ENCODE measurements at regions not wholly inside any gene's neighbourhood (a gene's known extent, or its start where the extent isn't known, plus 50 kb on each side); places are given as distances from the start of the nearest gene placed in this dataset.

DNA sequence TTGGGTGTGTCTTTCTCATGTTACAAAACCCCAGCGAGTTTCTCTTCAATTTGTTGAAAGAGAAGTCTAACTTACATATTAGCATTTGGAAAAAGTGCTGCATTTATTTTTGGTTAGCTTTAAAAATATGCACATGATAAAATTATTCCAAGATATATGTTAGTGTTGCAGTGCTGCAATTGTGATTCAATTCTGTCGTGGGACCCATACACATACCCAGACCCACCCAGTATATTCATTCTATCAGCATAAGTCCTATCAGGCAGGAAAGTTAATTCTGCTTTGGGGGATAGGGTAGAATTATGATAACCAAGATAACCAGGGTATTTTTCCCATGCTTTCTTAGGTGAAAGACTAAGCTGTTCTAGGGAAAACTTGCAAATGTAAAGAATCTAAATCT lies 313.5 kb downstream of the EPHA7 start:
- no peak for DNase-seq (ENCODE audit: low read depth, low spot score)
- Histone ChIP-seq H3K9ac (ENCODE audit: insufficient read length, low read depth) (no peak overlapping the region), H3K9me3 (ENCODE audit: insufficient read depth, low read length) (no peaks in the 10 kb centered on the region), H3K27me3 (ENCODE audit: insufficient read depth, insufficient read length) (no peaks in the 10 kb centered on the region), H3K4me3 (ENCODE audit: insufficient read length, low read depth) (no peak overlapping the region), H3K36me3 (ENCODE audit: insufficient read depth, insufficient read length, low read length) (no peaks in the 10 kb centered on the region), H3K4me1 (ENCODE audit: insufficient read depth, insufficient read length) (no peaks in the 10 kb centered on the region)
- no peak for TF ChIP-seq SUZ12 (IDR thresholded peaks at IDR 0.05; ENCODE audit: extremely low read depth, insufficient read depth, insufficient read length)
- no peak for TF ChIP-seq YY1 (IDR thresholded peaks at IDR 0.05; ENCODE audit: insufficient read depth, insufficient read length)
- TF ChIP-seq ZNF274 (IDR thresholded peaks at IDR 0.05; ENCODE audit: low read depth, low read length), result no peak

GRCh38 chr6:93105017-93105416 lies 314.3 kb downstream of the EPHA7 start:
- no peak for DNase-seq (ENCODE audit: low read depth, low spot score)
- TF ChIP-seq ZNF274 (IDR thresholded peaks at IDR 0.05; ENCODE audit: low read depth, low read length) (no peak), YY1 (IDR thresholded peaks at IDR 0.05; ENCODE audit: insufficient read depth, insufficient read length) (no peak), SUZ12 (IDR thresholded peaks at IDR 0.05; ENCODE audit: extremely low read depth, insufficient read depth, insufficient read length) (no peak)
- Histone ChIP-seq H3K36me3 (ENCODE audit: insufficient read depth, insufficient read length, low read length) (no peaks in the 10 kb centered on the region), H3K9ac (ENCODE audit: insufficient read length, low read depth) (no peak overlapping the region), H3K27me3 (ENCODE audit: insufficient read depth, insufficient read length) (no peaks in the 10 kb centered on the region), H3K4me3 (ENCODE audit: insufficient read length, low read depth) (no peak overlapping the region), H3K4me1 (ENCODE audit: insufficient read depth, insufficient read length) (no peaks in the 10 kb centered on the region), H3K9me3 (ENCODE audit: insufficient read depth, low read length) (no peaks in the 10 kb centered on the region)

GRCh38 chr6:93104195-93104817 lies 315.1 kb downstream of the EPHA7 start:
- TF ChIP-seq SUZ12 (IDR thresholded peaks at IDR 0.05; ENCODE audit: extremely low read depth, insufficient read depth, insufficient read length) (no peak), ZNF274 (IDR thresholded peaks at IDR 0.05; ENCODE audit: low read depth, low read length) (no peak), YY1 (IDR thresholded peaks at IDR 0.05; ENCODE audit: insufficient read depth, insufficient read length) (no peak)
- Histone ChIP-seq H3K4me1 (ENCODE audit: insufficient read depth, insufficient read length) (no peaks in the 10 kb centered on the region), H3K4me3 (ENCODE audit: insufficient read length, low read depth) (no peak overlapping the region), H3K9me3 (ENCODE audit: insufficient read depth, low read length) (no peaks in the 10 kb centered on the region), H3K9ac (ENCODE audit: insufficient read length, low read depth) (no peak overlapping the region), H3K27me3 (ENCODE audit: insufficient read depth, insufficient read length) (no peaks in the 10 kb centered on the region), H3K36me3 (ENCODE audit: insufficient read depth, insufficient read length, low read length) (no peaks in the 10 kb centered on the region)
- no peak for DNase-seq (ENCODE audit: low read depth, low spot score)

DNA sequence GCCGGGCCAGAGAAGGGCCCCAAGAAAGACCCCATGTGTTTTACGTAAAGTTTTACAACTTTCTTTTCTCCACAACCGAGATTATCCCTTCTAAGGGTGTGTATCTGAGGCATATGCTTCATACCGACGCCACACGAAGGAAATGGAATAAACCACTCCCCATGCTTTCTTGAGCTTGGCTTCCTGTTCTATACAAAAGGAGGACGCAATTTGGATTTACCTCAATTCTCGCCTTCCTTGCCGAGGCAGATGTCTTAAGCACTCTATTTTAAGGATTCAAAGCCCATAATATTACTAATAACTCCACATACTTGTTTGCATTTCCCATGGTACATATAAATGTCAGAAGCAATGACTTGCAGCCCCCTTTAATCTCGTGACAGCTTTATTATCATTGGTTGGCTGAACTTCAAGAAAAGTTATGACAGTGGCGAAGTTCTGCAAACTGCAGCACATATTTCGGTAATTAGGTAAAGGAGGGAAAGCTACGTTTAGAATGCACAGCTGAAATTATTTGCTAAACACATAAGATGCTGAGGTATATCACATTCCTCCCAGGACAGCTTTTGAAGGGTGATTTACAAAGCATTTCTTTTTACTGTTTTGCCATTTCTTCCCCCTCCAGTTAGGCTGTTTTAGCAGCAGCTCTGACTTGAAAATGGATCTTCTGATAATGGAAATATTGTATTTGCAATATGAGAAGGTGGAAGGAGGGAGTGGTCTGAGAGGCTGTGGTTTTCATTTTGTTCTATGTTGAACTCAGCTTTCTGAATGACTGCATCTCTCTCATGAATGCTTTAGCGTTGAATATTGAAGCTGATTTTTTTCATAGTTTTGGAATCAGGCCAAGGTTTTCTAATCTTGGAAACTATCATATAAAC lies 330.5 kb downstream of the EPHA7 start:
- H3K36me3 ChIP-seq (ENCODE audit: insufficient read depth, insufficient read length, low read length), result no peaks in the 10 kb centered on the region
- no peaks in the 10 kb centered on the region for H3K4me1 ChIP-seq (ENCODE audit: insufficient read depth, insufficient read length)
- no peak overlapping the region for H3K4me3 ChIP-seq (ENCODE audit: insufficient read length, low read depth)
- no peaks in the 10 kb centered on the region for H3K27me3 ChIP-seq (ENCODE audit: insufficient read depth, insufficient read length)
- H3K9me3 ChIP-seq (ENCODE audit: insufficient read depth, low read length), result no peaks in the 10 kb centered on the region
- TF ChIP-seq ZNF274 (IDR thresholded peaks at IDR 0.05; ENCODE audit: low read depth, low read length) (no peak), YY1 (IDR thresholded peaks at IDR 0.05; ENCODE audit: insufficient read depth, insufficient read length) (no peak), SUZ12 (IDR thresholded peaks at IDR 0.05; ENCODE audit: extremely low read depth, insufficient read depth, insufficient read length) (no peak)
- DNase-seq (ENCODE audit: low read depth, low spot score), result no peak
- no peak overlapping the region for H3K9ac ChIP-seq (ENCODE audit: insufficient read length, low read depth)

GRCh38 chr6:93087606-93088005 lies 331.8 kb downstream of the EPHA7 start:
- Histone ChIP-seq H3K9ac (ENCODE audit: insufficient read length, low read depth) (no peak overlapping the region), H3K4me3 (ENCODE audit: insufficient read length, low read depth) (no peak overlapping the region), H3K9me3 (ENCODE audit: insufficient read depth, low read length) (no peaks in the 10 kb centered on the region), H3K27me3 (ENCODE audit: insufficient read depth, insufficient read length) (no peaks in the 10 kb centered on the region), H3K36me3 (ENCODE audit: insufficient read depth, insufficient read length, low read length) (no peaks in the 10 kb centered on the region), H3K4me1 (ENCODE audit: insufficient read depth, insufficient read length) (no peaks in the 10 kb centered on the region)
- no peak for DNase-seq (ENCODE audit: low read depth, low spot score)
- TF ChIP-seq SUZ12 (IDR thresholded peaks at IDR 0.05; ENCODE audit: extremely low read depth, insufficient read depth, insufficient read length) (no peak), YY1 (IDR thresholded peaks at IDR 0.05; ENCODE audit: insufficient read depth, insufficient read length) (no peak), ZNF274 (IDR thresholded peaks at IDR 0.05; ENCODE audit: low read depth, low read length) (no peak)

GRCh38 chr6:93086351-93086750 lies 333.0 kb downstream of the EPHA7 start:
- H3K27me3 ChIP-seq (ENCODE audit: insufficient read depth, insufficient read length), result no peaks in the 10 kb centered on the region
- H3K4me3 ChIP-seq (ENCODE audit: insufficient read length, low read depth), result no peak overlapping the region

More at GRCh38 chr6:93086351-93086750, 333.0 kb downstream of the EPHA7 start:
- TF ChIP-seq YY1 (IDR thresholded peaks at IDR 0.05; ENCODE audit: insufficient read depth, insufficient read length), result no peak
- no peak for TF ChIP-seq ZNF274 (IDR thresholded peaks at IDR 0.05; ENCODE audit: low read depth, low read length)
- no peak for TF ChIP-seq SUZ12 (IDR thresholded peaks at IDR 0.05; ENCODE audit: extremely low read depth, insufficient read depth, insufficient read length)
- DNase-seq (ENCODE audit: low read depth, low spot score), result no peak
- Histone ChIP-seq H3K36me3 (ENCODE audit: insufficient read depth, insufficient read length, low read length) (no peaks in the 10 kb centered on the region), H3K4me1 (ENCODE audit: insufficient read depth, insufficient read length) (no peaks in the 10 kb centered on the region), H3K9me3 (ENCODE audit: insufficient read depth, low read length) (no peaks in the 10 kb centered on the region), H3K9ac (ENCODE audit: insufficient read length, low read depth) (no peak overlapping the region)
